DND-41 (cell line): ENCODE measurements at regions not wholly inside any gene's neighbourhood (a gene's known extent, or its start where the extent isn't known, plus 50 kb on each side); places are given as distances from the start of the nearest gene placed in this dataset.

Source experiments
- ATAC-seq: fragments of 200-7000 bp; cut with Tn5 transposase; 3 replicates; pipeline ENCODE4 v1.9.1; 2021; ENCODE audit warnings: low read depth; ENCODE audit not compliant: insufficient read depth
- DNase-seq: peaks from one replicate; pipeline ENCODE4 v3.0.0-alpha.2; 2020
- H2AFZ ChIP-seq: 2 replicates; pipeline ENCODE4 v1.6.0; 2012; ENCODE audit warnings: low read depth, low read length
- H3K27ac ChIP-seq: 2 replicates; pipeline ENCODE4 v1.5.1; 2012; ENCODE audit warnings: low read length, inconsistent platforms
- H3K27me3 ChIP-seq: fragments of 200-600 bp; sonication (generic); 2 replicates; pipeline ENCODE4 v1.6.0; 2012; ENCODE audit warnings: low read length, mild to moderate bottlenecking, inconsistent platforms; ENCODE audit not compliant: insufficient read depth, poor library complexity
- H3K36me3 ChIP-seq: 2 replicates; pipeline ENCODE4 v1.5.1; 2012; ENCODE audit warnings: low read length, inconsistent platforms; ENCODE audit not compliant: insufficient read depth
- H3K4me1 ChIP-seq: 2 replicates; pipeline ENCODE4 v1.5.1; 2012; ENCODE audit warnings: mild to moderate bottlenecking, low read length; ENCODE audit not compliant: insufficient read depth
- H3K4me2 ChIP-seq: 2 replicates; pipeline ENCODE4 v1.6.0; 2012; ENCODE audit warnings: mild to moderate bottlenecking, moderate library complexity, low read length, inconsistent platforms; ENCODE audit not compliant: insufficient read depth
- H3K4me3 ChIP-seq, 2 experiments: fragments of 200-600 bp in 1 of 2; shearing (Covaris generic) in 1 of 2; 2 replicates each; pipeline ENCODE4 v1.5.1; 2012 to 2016; ENCODE audit warnings: inconsistent platforms in 2 of 2, low read length in 2 of 2, mild to moderate bottlenecking in 2 of 2, low read depth in 1 of 2, moderate library complexity in 1 of 2
- H3K79me2 ChIP-seq: 2 replicates; pipeline ENCODE4 v1.6.0; 2012; ENCODE audit warnings: low read length, inconsistent platforms; ENCODE audit not compliant: insufficient read depth
- H3K9ac ChIP-seq: 2 replicates; pipeline ENCODE4 v1.6.0; 2012; ENCODE audit warnings: low read depth, mild to moderate bottlenecking, inconsistent platforms, low read length, moderate library complexity
- H3K9me3 ChIP-seq: 2 replicates; pipeline ENCODE4 v1.5.1; 2012; ENCODE audit warnings: low read length, moderate library complexity, mild to moderate bottlenecking, inconsistent platforms; ENCODE audit not compliant: insufficient read depth, severe bottlenecking
- H4K20me1 ChIP-seq: 2 replicates; pipeline ENCODE4 v1.6.0; 2012; ENCODE audit warnings: low read length; ENCODE audit not compliant: insufficient read depth
- EZH2 ChIP-seq: IDR thresholded peaks from 3 replicates; pipeline ENCODE4 v1.6.1; 2012; ENCODE audit warnings: borderline replicate concordance, low read depth, mild to moderate bottlenecking, moderate library complexity, low read length, inconsistent platforms; ENCODE audit not compliant: severe bottlenecking
- TF ChIP-seq, protein P1 (sequence below): IDR thresholded peaks from 2 replicates; pipeline ENCODE4 v1.5.1; 2012; ENCODE audit warnings: borderline replicate concordance, low read length, moderate library complexity, mild to moderate bottlenecking; ENCODE audit not compliant: poor library complexity, severe bottlenecking; ENCODE audit errors: extremely low read depth

DNA sequence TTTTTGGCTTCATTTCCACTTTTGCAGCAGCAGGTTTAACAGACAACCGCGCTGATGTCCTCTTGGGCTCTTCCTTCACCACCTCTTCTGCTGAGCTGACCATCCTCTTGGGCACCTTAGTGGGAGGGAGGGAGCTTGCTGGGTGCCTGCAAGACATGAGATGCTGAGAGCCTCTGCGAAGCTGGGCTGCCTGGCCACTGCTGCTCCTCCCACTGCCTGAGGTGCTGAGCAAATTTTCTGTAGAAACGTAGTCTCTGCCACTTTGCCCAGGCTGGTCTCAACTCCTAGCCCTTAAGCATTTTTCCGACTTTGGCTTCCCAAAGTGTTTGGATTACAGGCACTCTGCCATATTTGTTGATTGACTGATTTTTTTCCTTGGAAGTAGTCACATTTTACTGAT is 422.2 kb upstream of the MC4R start:
- Histone ChIP-seq H3K27me3 (no peaks in the 10 kb centered on the region), H2AFZ (no peak overlapping the region), H3K79me2 (no peaks in the 10 kb centered on the region), H3K4me1 (no peaks in the 10 kb centered on the region), H3K9ac (no peak overlapping the region), H4K20me1 (no peaks in the 10 kb centered on the region), H3K36me3 (no peaks in the 10 kb centered on the region), H3K27ac (no peak overlapping the region), H3K9me3 (no peaks in the 10 kb centered on the region), H3K4me3 (no peak overlapping the region), H3K4me2 (no peak overlapping the region)
- DNase-seq = no peak
- no peak for ATAC-seq
- TF ChIP-seq, protein P1, sequence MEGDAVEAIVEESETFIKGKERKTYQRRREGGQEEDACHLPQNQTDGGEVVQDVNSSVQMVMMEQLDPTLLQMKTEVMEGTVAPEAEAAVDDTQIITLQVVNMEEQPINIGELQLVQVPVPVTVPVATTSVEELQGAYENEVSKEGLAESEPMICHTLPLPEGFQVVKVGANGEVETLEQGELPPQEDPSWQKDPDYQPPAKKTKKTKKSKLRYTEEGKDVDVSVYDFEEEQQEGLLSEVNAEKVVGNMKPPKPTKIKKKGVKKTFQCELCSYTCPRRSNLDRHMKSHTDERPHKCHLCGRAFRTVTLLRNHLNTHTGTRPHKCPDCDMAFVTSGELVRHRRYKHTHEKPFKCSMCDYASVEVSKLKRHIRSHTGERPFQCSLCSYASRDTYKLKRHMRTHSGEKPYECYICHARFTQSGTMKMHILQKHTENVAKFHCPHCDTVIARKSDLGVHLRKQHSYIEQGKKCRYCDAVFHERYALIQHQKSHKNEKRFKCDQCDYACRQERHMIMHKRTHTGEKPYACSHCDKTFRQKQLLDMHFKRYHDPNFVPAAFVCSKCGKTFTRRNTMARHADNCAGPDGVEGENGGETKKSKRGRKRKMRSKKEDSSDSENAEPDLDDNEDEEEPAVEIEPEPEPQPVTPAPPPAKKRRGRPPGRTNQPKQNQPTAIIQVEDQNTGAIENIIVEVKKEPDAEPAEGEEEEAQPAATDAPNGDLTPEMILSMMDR = no peak
- no peak for TF ChIP-seq EZH2

DNA sequence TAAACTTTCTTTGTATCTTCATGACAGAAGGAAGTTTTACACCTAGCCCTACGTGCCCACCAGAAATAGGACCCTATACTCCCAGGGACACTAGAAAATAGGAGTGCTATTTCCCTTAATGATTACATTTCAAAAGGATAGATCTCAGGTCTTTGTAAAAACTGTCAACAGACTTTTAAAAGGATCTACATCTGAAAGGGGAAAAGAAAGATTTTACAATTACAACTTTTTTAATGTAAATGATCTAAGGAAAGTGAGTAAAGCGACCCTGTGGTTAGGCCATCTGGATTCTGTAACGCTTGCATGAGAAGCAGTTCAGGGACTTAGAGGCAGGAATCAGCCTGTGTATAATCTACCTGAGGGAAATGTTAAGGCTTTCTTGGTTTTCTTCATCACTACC is 431.8 kb upstream of the MC4R start:
- Histone ChIP-seq H2AFZ (no peak overlapping the region), H3K27ac (no peak overlapping the region), H3K9me3 (no peaks in the 10 kb centered on the region), H3K79me2 (no peaks in the 10 kb centered on the region), H3K4me2 (no peak overlapping the region), H3K4me3 (no peak overlapping the region), H3K4me1 (no peaks in the 10 kb centered on the region), H3K36me3 (no peaks in the 10 kb centered on the region), H4K20me1 (no peaks in the 10 kb centered on the region), H3K27me3 (no peaks in the 10 kb centered on the region), H3K9ac (no peak overlapping the region)
- TF ChIP-seq EZH2 = no peak
- TF ChIP-seq, protein P1 = no peak
- ATAC-seq (no peak), DNase-seq (no peak)

DNA sequence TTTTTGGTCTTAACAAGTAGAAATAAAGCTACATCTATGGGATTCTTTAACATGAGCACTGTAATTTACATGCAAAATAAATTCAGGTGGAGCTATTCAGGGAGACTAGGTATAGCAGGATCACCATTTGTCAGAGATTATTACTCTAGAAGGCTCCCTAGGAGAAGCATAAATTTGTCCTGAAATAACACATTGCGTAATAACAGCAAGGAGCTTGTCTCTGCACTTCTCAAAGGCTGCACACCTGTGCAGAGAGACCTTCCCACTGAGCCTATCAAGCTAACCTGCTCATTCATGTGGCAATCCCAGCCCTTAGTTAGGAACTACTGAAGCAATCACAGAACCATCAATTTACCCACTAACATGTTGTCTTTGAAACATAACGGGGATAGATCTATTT is 437.4 kb upstream of the MC4R start:
- DNase-seq (no peak), ATAC-seq (no peak)
- H3K4me3 ChIP-seq = no peak overlapping the region
- no peaks in the 10 kb centered on the region for H3K36me3 ChIP-seq
- H3K79me2 ChIP-seq = no peaks in the 10 kb centered on the region
- no peaks in the 10 kb centered on the region for H3K27me3 ChIP-seq
- H3K4me1 ChIP-seq = no peaks in the 10 kb centered on the region
- no peak overlapping the region for H3K9ac ChIP-seq
- H4K20me1 ChIP-seq = no peaks in the 10 kb centered on the region
- H2AFZ ChIP-seq = no peak overlapping the region
- H3K4me2 ChIP-seq = no peak overlapping the region
- TF ChIP-seq EZH2 = no peak
- TF ChIP-seq, protein P1 = no peak
- H3K27ac ChIP-seq = no peak overlapping the region
- H3K9me3 ChIP-seq = no peaks in the 10 kb centered on the region

DNA sequence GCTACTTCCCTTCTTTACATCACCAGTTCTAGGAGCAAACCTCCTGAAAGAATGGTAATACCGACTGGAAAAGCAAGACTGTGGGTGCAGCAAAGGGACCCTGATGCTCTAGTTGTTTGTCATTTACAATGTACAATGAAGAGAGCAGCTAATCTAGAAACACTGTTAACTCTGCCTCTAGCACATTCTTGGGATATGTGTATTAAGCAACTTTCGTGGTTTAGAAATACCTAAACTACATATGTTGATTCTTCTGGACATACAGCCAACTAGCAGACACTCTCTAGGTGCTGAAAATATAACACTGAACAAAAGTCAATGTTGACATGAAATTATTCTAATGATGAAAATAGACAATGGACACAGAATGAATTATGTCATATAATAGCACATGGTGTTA is 440.3 kb upstream of the MC4R start:
- H4K20me1 ChIP-seq = no peaks in the 10 kb centered on the region
- DNase-seq = no peak
- H2AFZ ChIP-seq = no peak overlapping the region
- no peak overlapping the region for H3K4me3 ChIP-seq
- H3K4me1 ChIP-seq = no peaks in the 10 kb centered on the region
- no peak for TF ChIP-seq EZH2
- TF ChIP-seq, protein P1 = no peak
- no peak for ATAC-seq
- H3K27me3 ChIP-seq = no peaks in the 10 kb centered on the region
- H3K9ac ChIP-seq = no peak overlapping the region
- H3K36me3 ChIP-seq = no peaks in the 10 kb centered on the region
- H3K79me2 ChIP-seq = no peaks in the 10 kb centered on the region
- H3K9me3 ChIP-seq = no peaks in the 10 kb centered on the region
- H3K27ac ChIP-seq = no peak overlapping the region
- no peak overlapping the region for H3K4me2 ChIP-seq
